Mucosa of rectum (tissue), 2 donors: ENCODE measurements at regions not wholly inside any gene's neighbourhood (a gene's known extent, or its start where the extent isn't known, plus 50 kb on each side); places are given as distances from the start of the nearest gene placed in this dataset.

Experiments used
- H3K27ac ChIP-seq, 2 donors: one replicate each; pipeline ENCODE4 v1.7.0; 2013; ENCODE audit warnings: inconsistent platforms in 2 of 2, low read depth in 2 of 2, low read length in 2 of 2
- H3K27me3 ChIP-seq, 2 donors: one replicate each; pipeline ENCODE4 v1.7.0; 2013; ENCODE audit warnings: low read length in 2 of 2; ENCODE audit not compliant: control insufficient read depth in 2 of 2, insufficient read depth in 2 of 2
- H3K36me3 ChIP-seq, 2 donors: one replicate each; pipeline ENCODE4 v1.7.0; 2013; ENCODE audit warnings: low read length in 2 of 2; ENCODE audit not compliant: control insufficient read depth in 2 of 2, insufficient read depth in 2 of 2
- H3K4me1 ChIP-seq, 2 donors: one replicate each; pipeline ENCODE4 v1.7.0; 2013; ENCODE audit warnings: low read length in 2 of 2, mild to moderate bottlenecking in 1 of 2; ENCODE audit not compliant: control insufficient read depth in 2 of 2, insufficient read depth in 2 of 2
- H3K4me3 ChIP-seq, 2 donors: one replicate each; pipeline ENCODE4 v1.7.0; 2013; ENCODE audit warnings: low read length in 2 of 2
- H3K9ac ChIP-seq, 2 donors: one replicate each; pipeline ENCODE4 v1.7.0; 2013; ENCODE audit warnings: low read length in 2 of 2, low read depth in 1 of 2, mild to moderate bottlenecking in 1 of 2
- H3K9me3 ChIP-seq, 2 donors: one replicate each; pipeline ENCODE4 v1.7.0; 2013; ENCODE audit warnings: low read length in 2 of 2; ENCODE audit not compliant: control insufficient read depth in 2 of 2
- donor health status: healthy.
- donor health status: Normal muscosa, but diverticular disease.

DNA sequence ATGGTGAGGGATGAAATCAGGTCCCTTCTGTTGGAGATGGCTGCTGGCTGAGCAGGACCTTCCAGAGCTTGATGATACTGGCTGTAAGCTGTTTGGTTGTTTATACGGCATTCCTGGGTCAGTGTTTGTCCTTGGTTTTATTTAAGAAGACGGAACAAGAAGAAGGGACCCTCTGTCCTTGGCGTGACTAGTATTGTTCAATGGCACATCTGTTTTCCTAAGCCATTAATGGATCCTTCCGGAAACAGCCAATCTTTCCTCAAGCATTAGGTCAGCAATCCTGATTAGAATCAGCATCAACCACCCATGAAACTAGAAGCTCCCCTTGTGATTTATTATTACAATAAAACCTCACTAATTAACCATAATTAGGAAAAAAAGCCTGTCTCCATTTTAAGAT is 128.7 kb upstream of the KIAA1217 start:
- Histone ChIP-seq H3K36me3 (no peaks in the 10 kb centered on the region), H3K27me3 (no peaks in the 10 kb centered on the region), H3K4me3 (no peak overlapping the region), H3K9ac (no peak overlapping the region), H3K4me1 (no peaks in the 10 kb centered on the region), H3K27ac (no peak overlapping the region), H3K9me3 (no peaks in the 10 kb centered on the region)

DNA sequence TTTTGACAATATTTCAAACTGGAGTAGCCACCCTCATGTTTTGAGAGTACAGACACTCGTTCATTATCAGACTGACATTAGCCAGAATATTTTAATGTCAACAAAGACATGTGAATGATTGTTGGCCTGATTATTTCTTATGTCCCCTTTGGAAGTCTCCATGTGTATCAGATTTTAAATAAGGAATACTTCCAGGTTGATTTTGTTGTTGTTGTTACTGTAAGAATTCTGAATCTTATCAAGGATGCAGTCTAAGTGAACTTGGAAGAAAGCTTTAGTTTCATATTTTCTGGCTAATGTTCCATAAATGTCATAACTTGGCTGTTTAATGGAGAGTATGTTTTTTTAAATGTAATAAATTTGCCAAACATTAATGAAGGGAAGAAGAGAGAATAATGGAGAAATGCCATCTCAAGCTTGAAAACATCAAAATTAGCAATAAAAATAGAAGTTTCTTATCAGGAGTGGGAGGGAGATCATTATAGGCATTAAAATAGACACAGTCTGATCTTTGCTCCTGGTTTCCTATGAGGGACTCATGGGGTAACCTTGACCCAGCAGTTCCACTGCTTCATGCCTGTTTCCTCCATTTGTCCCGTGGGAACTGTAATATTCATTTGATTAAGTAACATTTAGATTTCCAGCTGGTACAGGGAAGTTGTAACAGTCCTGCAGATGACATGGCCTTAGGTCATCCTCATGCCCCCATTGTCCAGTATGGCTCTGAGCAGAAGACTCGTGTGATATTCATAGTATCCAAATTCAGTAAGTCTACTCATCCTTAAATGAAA is 122.4 kb upstream of the KIAA1217 start:
- H3K9ac ChIP-seq: no peak overlapping the region
- H3K27me3 ChIP-seq: no peaks in the 10 kb centered on the region
- no peaks in the 10 kb centered on the region for H3K4me1 ChIP-seq
- no peaks in the 10 kb centered on the region for H3K9me3 ChIP-seq
- H3K4me3 ChIP-seq: no peak overlapping the region
- H3K36me3 ChIP-seq: no peaks in the 10 kb centered on the region
- no peak overlapping the region for H3K27ac ChIP-seq

DNA sequence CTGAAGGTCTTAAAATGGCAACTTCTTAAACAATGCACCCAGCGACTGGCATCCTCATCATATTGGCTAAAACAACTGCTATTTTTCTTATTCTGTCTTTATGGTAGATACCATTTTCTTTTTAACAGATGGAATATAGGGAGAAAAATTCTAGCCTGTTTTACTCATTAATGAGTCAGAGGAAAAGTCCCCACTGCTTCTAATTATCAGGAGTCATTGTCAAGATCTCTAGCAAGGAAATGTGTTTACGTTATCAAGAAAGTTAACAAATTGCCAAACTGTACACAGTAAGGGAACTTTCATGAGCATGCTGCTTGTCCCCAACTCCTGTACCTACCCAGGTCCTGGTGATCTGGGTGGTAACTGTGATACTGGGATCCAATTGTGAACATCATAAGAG is 117.7 kb upstream of the KIAA1217 start:
- no peaks in the 10 kb centered on the region for H3K36me3 ChIP-seq
- H3K27ac ChIP-seq: no peak overlapping the region
- H3K27me3 ChIP-seq: no peaks in the 10 kb centered on the region
- H3K9ac ChIP-seq: no peak overlapping the region
- H3K4me1 ChIP-seq: no peaks in the 10 kb centered on the region
- no peak overlapping the region for H3K4me3 ChIP-seq
- H3K9me3 ChIP-seq: no peaks in the 10 kb centered on the region

GRCh38 chr10:24096281-24096680 is 112.7 kb upstream of the KIAA1217 start:
- H3K4me3 ChIP-seq: no peak overlapping the region
- no peaks in the 10 kb centered on the region for H3K9me3 ChIP-seq
- no peak overlapping the region for H3K9ac ChIP-seq
- H3K27me3 ChIP-seq: no peaks in the 10 kb centered on the region
- H3K27ac ChIP-seq: no peak overlapping the region
- no peaks in the 10 kb centered on the region for H3K36me3 ChIP-seq
- no peaks in the 10 kb centered on the region for H3K4me1 ChIP-seq

DNA sequence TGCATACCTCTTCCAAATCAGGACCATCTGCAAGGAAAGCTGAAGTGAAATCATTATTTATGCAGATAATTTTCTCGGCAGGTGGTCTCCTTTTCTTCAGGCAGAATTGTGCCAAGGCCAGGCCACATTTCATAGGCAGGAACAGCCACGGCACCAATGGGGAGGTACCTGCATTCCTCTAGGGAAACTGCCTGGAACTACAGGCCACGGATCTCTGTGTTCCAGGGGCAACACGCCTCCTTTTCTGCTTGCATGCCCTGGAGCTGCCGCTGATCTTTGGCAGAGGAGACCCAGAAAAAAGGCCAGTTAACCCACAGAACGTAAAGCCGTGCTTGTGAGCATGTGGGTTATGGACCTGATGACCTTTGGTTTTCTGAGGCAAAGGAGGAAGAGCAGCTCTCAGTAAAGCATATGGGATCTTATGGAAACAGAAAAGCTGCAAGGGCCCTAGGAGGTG is 111.2 kb upstream of the KIAA1217 start:
- Histone ChIP-seq H3K27me3 (no peaks in the 10 kb centered on the region), H3K27ac (no peak overlapping the region), H3K4me3 (no peak overlapping the region), H3K36me3 (no peaks in the 10 kb centered on the region), H3K4me1 (no peaks in the 10 kb centered on the region), H3K9me3 (no peaks in the 10 kb centered on the region), H3K9ac (no peak overlapping the region)

GRCh38 chr10:24104895-24105294 is 104.0 kb upstream of the KIAA1217 start:
- Histone ChIP-seq H3K27me3 (no peaks in the 10 kb centered on the region), H3K4me3 (no peak overlapping the region), H3K9ac (no peak overlapping the region), H3K9me3 (no peaks in the 10 kb centered on the region), H3K36me3 (no peaks in the 10 kb centered on the region), H3K4me1 (no peaks in the 10 kb centered on the region), H3K27ac (no peak overlapping the region)

- Histone ChIP-seq H3K4me1 (no peaks in the 10 kb centered on the region), H3K9me3 (no peaks in the 10 kb centered on the region), H3K27me3 (no peaks in the 10 kb centered on the region), H3K27ac (no peak overlapping the region), H3K36me3 (no peaks in the 10 kb centered on the region), H3K9ac (no peak overlapping the region), H3K4me3 (no peak overlapping the region)
Observed at GRCh38 chr10:24113901-24114300, 95.0 kb upstream of the KIAA1217 start.

DNA sequence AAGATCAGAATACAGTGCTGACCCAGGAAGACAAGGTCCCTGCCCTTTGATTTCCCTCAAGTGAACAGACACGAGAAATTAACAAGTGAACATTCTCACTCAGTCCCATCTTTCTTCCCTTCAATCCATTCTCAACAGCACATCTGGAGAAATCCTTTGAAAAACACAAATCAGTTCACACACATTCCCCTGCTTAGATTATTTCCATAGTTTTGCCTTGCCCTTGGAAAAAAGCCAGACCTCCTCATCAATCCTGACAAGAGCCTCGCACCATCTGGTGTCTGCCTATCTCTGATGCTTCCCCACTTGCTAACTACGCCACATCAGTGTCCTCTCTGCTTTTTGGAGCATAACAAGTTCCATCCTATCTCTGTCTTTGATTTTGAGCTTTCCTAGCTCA is 94.4 kb upstream of the KIAA1217 start:
- no peaks in the 10 kb centered on the region for H3K4me1 ChIP-seq
- H3K4me3 ChIP-seq: no peak overlapping the region
- no peaks in the 10 kb centered on the region for H3K27me3 ChIP-seq
- no peaks in the 10 kb centered on the region for H3K9me3 ChIP-seq
- H3K27ac ChIP-seq: no peak overlapping the region
- H3K9ac ChIP-seq: no peak overlapping the region
- H3K36me3 ChIP-seq: no peaks in the 10 kb centered on the region

GRCh38 chr10:24115403-24115802 is 93.5 kb upstream of the KIAA1217 start:
- no peaks in the 10 kb centered on the region for H3K9me3 ChIP-seq
- H3K27ac ChIP-seq: no peak overlapping the region
- H3K36me3 ChIP-seq: no peaks in the 10 kb centered on the region
- no peaks in the 10 kb centered on the region for H3K27me3 ChIP-seq
- no peak overlapping the region for H3K9ac ChIP-seq
- H3K4me1 ChIP-seq: no peaks in the 10 kb centered on the region
- H3K4me3 ChIP-seq: no peak overlapping the region

GRCh38 chr10:24118246-24118645 is 90.7 kb upstream of the KIAA1217 start:
- no peak overlapping the region for H3K9ac ChIP-seq
- no peaks in the 10 kb centered on the region for H3K9me3 ChIP-seq
- H3K36me3 ChIP-seq: no peaks in the 10 kb centered on the region
- H3K4me1 ChIP-seq: no peaks in the 10 kb centered on the region
- H3K4me3 ChIP-seq: no peak overlapping the region
- H3K27me3 ChIP-seq: no peaks in the 10 kb centered on the region
- no peak overlapping the region for H3K27ac ChIP-seq
